A673 (cell line): ENCODE measurements at regions not wholly inside any gene's neighbourhood (a gene's known extent, or its start where the extent isn't known, plus 50 kb on each side); places are given as distances from the start of the nearest gene placed in this dataset.

ENCODE experiments used
- BruUV-seq: library from RNA; stranded (reverse); fragments of 400-500 nt; replicated peaks from 2 replicates; lab custom pipeline; 2021; lab: Mats Ljungman, UMichigan
- CTCF ChIA-PET: fragments of 300-600 bp; sonication (Branson Sonifier 250); formaldehyde crosslinking; loops from one replicate; lab custom pipeline; 2022; ENCODE audit warnings: antibody characterized with exemption; lab: Charles Lee
- POLR2A ChIA-PET: fragments of 300-600 bp; sonication (Branson Sonifier 250); formaldehyde crosslinking; loops from one replicate; lab custom pipeline; 2022; ENCODE audit warnings: antibody characterized with exemption; ENCODE audit not compliant: low non-redundant PET; lab: Charles Lee
- DNase-seq: peaks from one replicate; pipeline ENCODE4 v3.0.0-alpha.2; 2015; ENCODE audit warnings: low spot score
- H3K27ac ChIP-seq: fragments of 200-600 bp; sonication (generic); 2 replicates; pipeline ENCODE4 v1.5.1; 2016; ENCODE audit warnings: mixed run types, low read depth, mild to moderate bottlenecking, mixed read lengths, antibody characterized with exemption, low read length; ENCODE audit not compliant: poor library complexity, severe bottlenecking
- H3K27me3 ChIP-seq: fragments of 200-600 bp; sonication (generic); replicated peaks from 2 replicates; pipeline ENCODE4 v1.6.1; 2017; ENCODE audit warnings: mixed run types, low read depth, mild to moderate bottlenecking, mixed read lengths, antibody characterized with exemption, low read length; ENCODE audit not compliant: insufficient read depth, poor library complexity
- H3K36me3 ChIP-seq: fragments of 200-600 bp; sonication (generic); 2 replicates; pipeline ENCODE4 v1.6.1; 2016; ENCODE audit warnings: mixed run types, mild to moderate bottlenecking, mixed read lengths, antibody characterized with exemption, low read length; ENCODE audit not compliant: insufficient read depth, poor library complexity, severe bottlenecking
- H3K4me1 ChIP-seq: fragments of 200-600 bp; sonication (generic); 2 replicates; pipeline ENCODE4 v1.6.1; 2017; ENCODE audit warnings: mixed run types, mild to moderate bottlenecking, mixed read lengths, antibody characterized with exemption, low read length; ENCODE audit not compliant: insufficient read depth, poor library complexity, severe bottlenecking
- H3K4me3 ChIP-seq: fragments of 200-600 bp; sonication (generic); 2 replicates; pipeline ENCODE4 v1.5.1; 2016; ENCODE audit warnings: low read depth, mixed run types, mild to moderate bottlenecking, mixed read lengths, low read length; ENCODE audit not compliant: poor library complexity, severe bottlenecking
- H3K9me3 ChIP-seq: fragments of 200-600 bp; sonication (generic); 2 replicates; pipeline ENCODE4 v1.6.1; 2016; ENCODE audit warnings: mixed run types, low read depth, mild to moderate bottlenecking, mixed read lengths, antibody characterized with exemption, low read length; ENCODE audit not compliant: poor library complexity, severe bottlenecking
- EZH2 ChIP-seq: fragments of 200-600 bp; sonication (generic); IDR thresholded peaks from 2 replicates; pipeline ENCODE4 v1.6.1; 2017; ENCODE audit warnings: borderline replicate concordance, low read depth, mild to moderate bottlenecking, mixed read lengths, antibody characterized with exemption, low read length; ENCODE audit not compliant: poor library complexity, severe bottlenecking
- intact Hi-C: fragments of 100-400 bp; cut with micrococcal nuclease; formaldehyde crosslinking; loops from one replicate; pipeline ENCODE4 v1.10.0; 2022; ENCODE audit not compliant: unreplicated experiment
- TF ChIP-seq, protein P1 (sequence below): fragments of 300-800, 200-600 bp; sonication (generic); conservative IDR thresholded peaks from 2 replicates; pipeline ENCODE4 v1.5.1; 2017; ENCODE audit warnings: low read depth, mild to moderate bottlenecking, antibody characterized with exemption, low read length, moderate library complexity, mixed read lengths

DNA sequence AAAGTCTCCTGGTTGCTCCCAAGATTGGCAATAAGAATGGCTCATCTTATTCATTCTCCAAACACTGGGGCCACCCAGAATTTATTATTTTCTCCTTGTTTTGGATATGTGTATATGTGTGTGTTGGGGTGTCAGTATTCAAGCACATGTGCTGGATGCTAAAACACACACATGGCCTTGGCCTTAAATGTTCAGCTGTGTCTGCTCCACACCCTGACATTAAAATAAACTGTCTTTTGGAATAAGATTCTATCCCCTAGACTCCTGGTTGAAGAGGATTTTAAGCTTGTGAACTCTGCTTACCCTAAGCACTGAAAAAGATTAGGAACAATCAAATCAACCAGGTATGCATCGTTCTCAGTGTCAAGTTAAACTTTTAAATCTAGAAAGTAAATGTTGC, 382.9 kb upstream of the MCTP2 start:
- Histone ChIP-seq H3K36me3 (no peaks in the 10 kb centered on the region), H3K27ac (no peak overlapping the region), H3K9me3 (no peaks in the 10 kb centered on the region), H3K27me3 (no peaks in the 10 kb centered on the region), H3K4me1 (no peaks in the 10 kb centered on the region), H3K4me3 (no peak overlapping the region)
- no peak for TF ChIP-seq EZH2
- TF ChIP-seq, protein P1, sequence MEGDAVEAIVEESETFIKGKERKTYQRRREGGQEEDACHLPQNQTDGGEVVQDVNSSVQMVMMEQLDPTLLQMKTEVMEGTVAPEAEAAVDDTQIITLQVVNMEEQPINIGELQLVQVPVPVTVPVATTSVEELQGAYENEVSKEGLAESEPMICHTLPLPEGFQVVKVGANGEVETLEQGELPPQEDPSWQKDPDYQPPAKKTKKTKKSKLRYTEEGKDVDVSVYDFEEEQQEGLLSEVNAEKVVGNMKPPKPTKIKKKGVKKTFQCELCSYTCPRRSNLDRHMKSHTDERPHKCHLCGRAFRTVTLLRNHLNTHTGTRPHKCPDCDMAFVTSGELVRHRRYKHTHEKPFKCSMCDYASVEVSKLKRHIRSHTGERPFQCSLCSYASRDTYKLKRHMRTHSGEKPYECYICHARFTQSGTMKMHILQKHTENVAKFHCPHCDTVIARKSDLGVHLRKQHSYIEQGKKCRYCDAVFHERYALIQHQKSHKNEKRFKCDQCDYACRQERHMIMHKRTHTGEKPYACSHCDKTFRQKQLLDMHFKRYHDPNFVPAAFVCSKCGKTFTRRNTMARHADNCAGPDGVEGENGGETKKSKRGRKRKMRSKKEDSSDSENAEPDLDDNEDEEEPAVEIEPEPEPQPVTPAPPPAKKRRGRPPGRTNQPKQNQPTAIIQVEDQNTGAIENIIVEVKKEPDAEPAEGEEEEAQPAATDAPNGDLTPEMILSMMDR = no peak
- no TSS peak for BruUV-seq
- ChIA-PET CTCF (no interaction called here), POLR2A (no interaction called here)
- intact Hi-C loops = no loop called here
- no peak for DNase-seq

DNA sequence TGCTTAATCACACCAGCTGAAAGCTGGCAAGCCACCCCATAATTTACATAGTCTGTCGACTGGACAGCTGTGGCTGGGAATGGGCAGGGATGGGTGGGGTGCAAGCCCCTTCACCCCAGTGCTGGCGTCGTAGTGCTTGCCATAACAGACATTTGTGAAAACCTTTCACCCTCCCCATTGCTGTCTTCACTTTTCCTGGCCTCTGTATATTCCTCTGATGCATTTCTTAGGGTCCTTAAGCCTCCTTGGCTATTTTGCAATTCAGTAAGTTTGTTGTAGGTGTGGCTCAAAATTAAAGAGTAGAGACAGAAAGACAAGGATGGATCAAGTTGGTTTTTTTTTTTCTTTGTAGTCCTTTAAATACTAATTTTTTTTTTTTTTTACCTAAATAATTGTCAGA, 383.3 kb upstream of the MCTP2 start:
- ChIA-PET POLR2A (no interaction called here), CTCF (no interaction called here)
- intact Hi-C loops = no loop called here
- TF ChIP-seq, protein P1 = no peak
- TF ChIP-seq EZH2 = no peak
- Histone ChIP-seq H3K9me3 (no peaks in the 10 kb centered on the region), H3K36me3 (no peaks in the 10 kb centered on the region), H3K27me3 (no peaks in the 10 kb centered on the region), H3K27ac (no peak overlapping the region), H3K4me1 (no peaks in the 10 kb centered on the region), H3K4me3 (no peak overlapping the region)
- no peak for DNase-seq
- no TSS peak for BruUV-seq

DNA sequence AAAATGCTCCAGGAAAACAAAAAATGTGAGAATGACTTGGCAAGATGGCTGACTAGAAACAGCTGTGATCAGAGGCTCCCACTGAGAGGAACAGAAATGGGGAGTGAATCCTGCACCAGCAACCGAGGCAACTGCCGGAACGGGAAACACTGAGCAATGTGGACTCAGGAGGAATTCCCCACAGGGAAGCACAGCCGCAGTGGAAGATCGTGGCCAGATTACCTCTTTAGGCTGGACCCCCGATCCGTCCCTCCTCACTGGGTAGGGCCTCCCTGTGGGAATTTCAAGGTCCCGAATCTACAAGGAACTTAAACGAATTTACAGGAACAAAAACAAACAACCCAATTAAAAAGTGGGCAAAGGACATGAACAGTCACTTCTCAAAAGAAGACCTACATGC, 385.2 kb upstream of the MCTP2 start:
- CTCF ChIA-PET = no interaction called here
- Histone ChIP-seq H3K4me1 (no peaks in the 10 kb centered on the region), H3K4me3 (no peak overlapping the region), H3K9me3 (no peaks in the 10 kb centered on the region), H3K27me3 (no peaks in the 10 kb centered on the region), H3K27ac (no peak overlapping the region), H3K36me3 (no peaks in the 10 kb centered on the region)
- TF ChIP-seq, protein P1 = no peak
- TF ChIP-seq EZH2 = no peak
- BruUV-seq = no TSS peak
- no peak for DNase-seq
- POLR2A ChIA-PET = no interaction called here
- intact Hi-C loops = no loop called here
